Liver (tissue), 3 donors: ENCODE measurements at regions not wholly inside any gene's neighbourhood (a gene's known extent, or its start where the extent isn't known, plus 50 kb on each side); places are given as distances from the start of the nearest gene placed in this dataset.

Source experiments
- EGR1 ChIP-seq, 2 donors: IDR thresholded peaks; 2 replicates each; pipeline ENCODE4 v1.6.1; 2016 to 2018; ENCODE audit warnings: antibody characterized with exemption in 2 of 2, low read depth in 2 of 2
- GABPA ChIP-seq, 2 donors: IDR thresholded peaks in 1 of 2; conservative IDR thresholded peaks in 1 of 2; 2 replicates each; pipeline ENCODE4 v1.6.1; 2016; ENCODE audit warnings: antibody characterized with exemption in 2 of 2, mild to moderate bottlenecking in 1 of 2, moderate library complexity in 1 of 2
- HNF4A ChIP-seq, 2 donors: conservative IDR thresholded peaks; 2 replicates each; pipeline ENCODE4 v1.6.1; 2016; ENCODE audit warnings: antibody characterized with exemption in 2 of 2, mild to moderate bottlenecking in 2 of 2
- HNF4G ChIP-seq: IDR thresholded peaks from 2 replicates; pipeline ENCODE4 v1.6.1; 2016; ENCODE audit warnings: antibody characterized with exemption
- RAD21 ChIP-seq, 2 donors: IDR thresholded peaks; 2 replicates each; pipeline ENCODE4 v1.6.1; 2016; ENCODE audit warnings: antibody characterized with exemption in 2 of 2, mild to moderate bottlenecking in 2 of 2
- RXRA ChIP-seq, 2 donors: IDR thresholded peaks; 2 replicates each; pipeline ENCODE4 v1.6.1; 2017 to 2018; ENCODE audit warnings: antibody characterized with exemption in 2 of 2, mild to moderate bottlenecking in 1 of 2
- SP1 ChIP-seq: IDR thresholded peaks from 2 replicates; pipeline ENCODE4 v1.6.1; 2018; ENCODE audit warnings: antibody characterized with exemption, mild to moderate bottlenecking
- TAF1 ChIP-seq: conservative IDR thresholded peaks from 2 replicates; pipeline ENCODE4 v1.6.1; 2016; ENCODE audit warnings: antibody characterized with exemption, mild to moderate bottlenecking
- YY1 ChIP-seq: IDR thresholded peaks from 2 replicates; pipeline ENCODE4 v1.6.1; 2016; ENCODE audit warnings: antibody characterized with exemption, mild to moderate bottlenecking
- TF ChIP-seq, protein P1 (sequence below): fragments of 150-350 bp; IDR thresholded peaks from 2 replicates; pipeline ENCODE4 v1.5.1; 2017; ENCODE audit warnings: improper control_type of control experiment, low read depth, low read length; ENCODE audit not compliant: missing input control
- TF ChIP-seq, protein P2 (sequence below): IDR thresholded peaks from 2 replicates; pipeline ENCODE4 v1.6.1; 2016; ENCODE audit warnings: antibody characterized with exemption
- TF ChIP-seq, protein P3 (sequence below): IDR thresholded peaks from 2 replicates; pipeline ENCODE4 v1.6.1; 2016; ENCODE audit warnings: antibody characterized with exemption, mild to moderate bottlenecking
- TF ChIP-seq, protein P4 (sequence below): IDR thresholded peaks from 2 replicates; pipeline ENCODE4 v1.6.1; 2016; ENCODE audit warnings: antibody characterized with exemption
- donor health status: healthy.
- donor health status: healthy.

DNA sequence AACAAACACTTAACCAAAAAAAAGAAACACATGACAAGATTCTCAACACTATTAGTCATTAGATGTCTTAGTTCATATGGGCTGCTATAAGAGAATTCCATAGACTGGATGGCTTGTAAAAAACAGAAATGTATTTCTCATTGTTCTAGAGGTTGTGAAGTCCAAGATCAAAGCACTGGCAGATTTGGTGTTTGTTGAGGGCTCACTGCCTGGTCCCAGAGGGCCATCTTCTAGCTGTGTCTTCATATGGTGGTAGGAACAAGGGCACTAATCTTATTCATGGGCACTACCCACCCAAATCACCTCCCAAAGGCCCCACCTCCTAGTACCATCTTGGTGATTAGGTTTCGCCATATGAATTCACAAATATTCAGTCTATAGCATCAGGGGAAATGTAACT lies 162.5 kb upstream of the SDK2 start:
- no peak for TF ChIP-seq RAD21 (IDR thresholded peaks at IDR 0.05)
- TF ChIP-seq, protein P1, sequence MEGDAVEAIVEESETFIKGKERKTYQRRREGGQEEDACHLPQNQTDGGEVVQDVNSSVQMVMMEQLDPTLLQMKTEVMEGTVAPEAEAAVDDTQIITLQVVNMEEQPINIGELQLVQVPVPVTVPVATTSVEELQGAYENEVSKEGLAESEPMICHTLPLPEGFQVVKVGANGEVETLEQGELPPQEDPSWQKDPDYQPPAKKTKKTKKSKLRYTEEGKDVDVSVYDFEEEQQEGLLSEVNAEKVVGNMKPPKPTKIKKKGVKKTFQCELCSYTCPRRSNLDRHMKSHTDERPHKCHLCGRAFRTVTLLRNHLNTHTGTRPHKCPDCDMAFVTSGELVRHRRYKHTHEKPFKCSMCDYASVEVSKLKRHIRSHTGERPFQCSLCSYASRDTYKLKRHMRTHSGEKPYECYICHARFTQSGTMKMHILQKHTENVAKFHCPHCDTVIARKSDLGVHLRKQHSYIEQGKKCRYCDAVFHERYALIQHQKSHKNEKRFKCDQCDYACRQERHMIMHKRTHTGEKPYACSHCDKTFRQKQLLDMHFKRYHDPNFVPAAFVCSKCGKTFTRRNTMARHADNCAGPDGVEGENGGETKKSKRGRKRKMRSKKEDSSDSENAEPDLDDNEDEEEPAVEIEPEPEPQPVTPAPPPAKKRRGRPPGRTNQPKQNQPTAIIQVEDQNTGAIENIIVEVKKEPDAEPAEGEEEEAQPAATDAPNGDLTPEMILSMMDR = no peak
- no peak for TF ChIP-seq GABPA (IDR thresholded peaks at IDR 0.05 in 1 of 2, conservative IDR thresholded peaks at IDR 0.05 in 1 of 2)
- TF ChIP-seq SP1 = no peak
- TF ChIP-seq RXRA (IDR thresholded peaks at IDR 0.05) = no peak
- TF ChIP-seq YY1 = no peak
- TF ChIP-seq, protein P2, sequence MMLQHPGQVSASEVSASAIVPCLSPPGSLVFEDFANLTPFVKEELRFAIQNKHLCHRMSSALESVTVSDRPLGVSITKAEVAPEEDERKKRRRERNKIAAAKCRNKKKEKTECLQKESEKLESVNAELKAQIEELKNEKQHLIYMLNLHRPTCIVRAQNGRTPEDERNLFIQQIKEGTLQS = no peak
- no peak for TF ChIP-seq TAF1
- TF ChIP-seq, protein P3, sequence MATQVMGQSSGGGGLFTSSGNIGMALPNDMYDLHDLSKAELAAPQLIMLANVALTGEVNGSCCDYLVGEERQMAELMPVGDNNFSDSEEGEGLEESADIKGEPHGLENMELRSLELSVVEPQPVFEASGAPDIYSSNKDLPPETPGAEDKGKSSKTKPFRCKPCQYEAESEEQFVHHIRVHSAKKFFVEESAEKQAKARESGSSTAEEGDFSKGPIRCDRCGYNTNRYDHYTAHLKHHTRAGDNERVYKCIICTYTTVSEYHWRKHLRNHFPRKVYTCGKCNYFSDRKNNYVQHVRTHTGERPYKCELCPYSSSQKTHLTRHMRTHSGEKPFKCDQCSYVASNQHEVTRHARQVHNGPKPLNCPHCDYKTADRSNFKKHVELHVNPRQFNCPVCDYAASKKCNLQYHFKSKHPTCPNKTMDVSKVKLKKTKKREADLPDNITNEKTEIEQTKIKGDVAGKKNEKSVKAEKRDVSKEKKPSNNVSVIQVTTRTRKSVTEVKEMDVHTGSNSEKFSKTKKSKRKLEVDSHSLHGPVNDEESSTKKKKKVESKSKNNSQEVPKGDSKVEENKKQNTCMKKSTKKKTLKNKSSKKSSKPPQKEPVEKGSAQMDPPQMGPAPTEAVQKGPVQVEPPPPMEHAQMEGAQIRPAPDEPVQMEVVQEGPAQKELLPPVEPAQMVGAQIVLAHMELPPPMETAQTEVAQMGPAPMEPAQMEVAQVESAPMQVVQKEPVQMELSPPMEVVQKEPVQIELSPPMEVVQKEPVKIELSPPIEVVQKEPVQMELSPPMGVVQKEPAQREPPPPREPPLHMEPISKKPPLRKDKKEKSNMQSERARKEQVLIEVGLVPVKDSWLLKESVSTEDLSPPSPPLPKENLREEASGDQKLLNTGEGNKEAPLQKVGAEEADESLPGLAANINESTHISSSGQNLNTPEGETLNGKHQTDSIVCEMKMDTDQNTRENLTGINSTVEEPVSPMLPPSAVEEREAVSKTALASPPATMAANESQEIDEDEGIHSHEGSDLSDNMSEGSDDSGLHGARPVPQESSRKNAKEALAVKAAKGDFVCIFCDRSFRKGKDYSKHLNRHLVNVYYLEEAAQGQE = no peak
- no peak for TF ChIP-seq EGR1 (IDR thresholded peaks at IDR 0.05; ENCODE audit: low read depth in 2 of 2)
- TF ChIP-seq, protein P4, sequence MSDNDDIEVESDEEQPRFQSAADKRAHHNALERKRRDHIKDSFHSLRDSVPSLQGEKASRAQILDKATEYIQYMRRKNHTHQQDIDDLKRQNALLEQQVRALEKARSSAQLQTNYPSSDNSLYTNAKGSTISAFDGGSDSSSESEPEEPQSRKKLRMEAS = no peak
- no peak for TF ChIP-seq HNF4A (conservative IDR thresholded peaks at IDR 0.05)
- no peak for TF ChIP-seq HNF4G
